ENCODE measurements at regions not wholly inside any gene's neighbourhood (a gene's known extent, or its start where the extent isn't known, plus 50 kb on each side); places are given as distances from the start of the nearest gene placed in this dataset.
A peak's percentile ranks its signal among the peaks of the same experiment; 100 is the strongest.

DNA sequence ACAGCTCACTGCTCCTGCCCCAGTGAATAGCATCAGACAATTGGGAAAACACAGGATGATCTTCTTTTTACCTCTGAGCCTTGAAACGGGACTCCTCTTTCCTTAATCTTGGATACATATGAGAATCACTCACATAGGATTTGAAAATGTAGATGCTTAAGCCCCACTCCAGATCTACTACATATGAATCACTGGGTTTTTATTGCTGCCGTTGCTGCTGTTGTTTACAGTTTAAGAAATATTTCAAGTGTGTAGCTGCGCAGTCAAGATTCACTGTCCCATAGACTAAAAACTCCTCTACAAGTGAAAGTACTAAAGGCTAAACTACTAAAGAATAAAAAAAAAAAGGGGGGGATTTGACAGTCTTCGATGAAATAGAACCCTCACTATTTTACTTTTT is 765.9 kb downstream of the NTRK3 start:
- H3K27ac ChIP-seq = no peak overlapping the region
- no peak for TF ChIP-seq ZFX (IDR thresholded peaks at IDR 0.05)
- TF ChIP-seq, protein P1, sequence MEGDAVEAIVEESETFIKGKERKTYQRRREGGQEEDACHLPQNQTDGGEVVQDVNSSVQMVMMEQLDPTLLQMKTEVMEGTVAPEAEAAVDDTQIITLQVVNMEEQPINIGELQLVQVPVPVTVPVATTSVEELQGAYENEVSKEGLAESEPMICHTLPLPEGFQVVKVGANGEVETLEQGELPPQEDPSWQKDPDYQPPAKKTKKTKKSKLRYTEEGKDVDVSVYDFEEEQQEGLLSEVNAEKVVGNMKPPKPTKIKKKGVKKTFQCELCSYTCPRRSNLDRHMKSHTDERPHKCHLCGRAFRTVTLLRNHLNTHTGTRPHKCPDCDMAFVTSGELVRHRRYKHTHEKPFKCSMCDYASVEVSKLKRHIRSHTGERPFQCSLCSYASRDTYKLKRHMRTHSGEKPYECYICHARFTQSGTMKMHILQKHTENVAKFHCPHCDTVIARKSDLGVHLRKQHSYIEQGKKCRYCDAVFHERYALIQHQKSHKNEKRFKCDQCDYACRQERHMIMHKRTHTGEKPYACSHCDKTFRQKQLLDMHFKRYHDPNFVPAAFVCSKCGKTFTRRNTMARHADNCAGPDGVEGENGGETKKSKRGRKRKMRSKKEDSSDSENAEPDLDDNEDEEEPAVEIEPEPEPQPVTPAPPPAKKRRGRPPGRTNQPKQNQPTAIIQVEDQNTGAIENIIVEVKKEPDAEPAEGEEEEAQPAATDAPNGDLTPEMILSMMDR (conservative IDR thresholded peaks at IDR 0.05) = no peak

DNA sequence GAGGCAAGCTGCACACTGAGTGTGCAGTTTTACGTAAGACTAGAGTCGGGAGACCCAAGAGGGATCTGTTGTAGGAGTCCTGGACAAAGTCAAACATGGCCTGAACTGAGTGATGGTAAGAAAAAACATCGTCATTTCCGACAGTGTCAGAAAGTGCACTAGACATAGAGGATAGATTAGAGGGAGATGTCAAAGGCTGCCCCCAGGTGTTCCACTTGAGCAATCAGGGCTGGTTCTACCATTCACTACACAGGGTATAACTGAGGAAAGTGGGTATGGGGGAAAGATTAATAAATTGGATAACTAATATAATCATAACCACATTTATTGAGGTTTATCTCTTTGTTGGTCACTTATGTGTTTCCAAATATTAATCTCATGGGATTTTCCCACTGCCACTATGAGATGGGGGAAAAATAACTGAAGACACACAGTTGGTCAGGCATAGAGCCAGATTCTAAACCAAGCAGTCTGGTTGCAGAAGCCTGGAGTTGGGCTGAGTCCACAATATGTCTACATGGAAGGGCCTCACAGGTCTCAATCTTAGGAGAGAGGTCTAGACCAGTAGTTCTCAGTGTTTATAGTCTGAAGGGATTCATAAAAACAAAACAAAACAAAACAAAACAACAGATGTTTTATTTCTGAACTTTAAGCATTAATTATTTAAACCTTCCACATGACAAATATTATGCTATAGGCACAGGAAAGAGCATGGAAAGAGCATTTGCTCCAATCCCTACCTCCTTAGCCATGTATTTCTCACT is 766.5 kb downstream of the NTRK3 start:
- H3K27ac ChIP-seq = no peak overlapping the region
- TF ChIP-seq ZFX (IDR thresholded peaks at IDR 0.05) = no peak
- TF ChIP-seq, protein P1 (conservative IDR thresholded peaks at IDR 0.05) = 0 out of 2 replicates have a peak, but pooled peaks have one; percentile 4

DNA sequence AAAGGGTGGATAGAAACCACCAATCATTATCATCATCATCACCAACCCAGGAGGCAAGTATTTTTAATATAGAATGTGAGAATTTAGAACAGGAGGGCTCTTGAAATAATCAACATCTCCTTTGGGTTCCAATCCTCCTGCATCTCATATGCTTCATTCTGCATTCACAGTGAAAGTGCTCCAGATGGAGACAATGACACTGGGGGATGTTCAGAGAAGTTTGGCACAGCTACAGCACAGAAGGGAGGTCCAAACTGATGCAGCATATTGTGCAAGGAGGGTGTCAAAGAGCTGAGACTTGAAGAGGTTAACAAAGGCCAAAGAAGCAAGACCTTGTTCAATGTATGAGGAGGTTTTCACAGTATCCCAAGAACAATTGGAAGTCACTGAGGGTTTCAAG is 767.1 kb downstream of the NTRK3 start:
- TF ChIP-seq, protein P1 (conservative IDR thresholded peaks at IDR 0.05) = no peak
- TF ChIP-seq ZFX (IDR thresholded peaks at IDR 0.05) = no peak
- H3K27ac ChIP-seq = no peak overlapping the region

DNA sequence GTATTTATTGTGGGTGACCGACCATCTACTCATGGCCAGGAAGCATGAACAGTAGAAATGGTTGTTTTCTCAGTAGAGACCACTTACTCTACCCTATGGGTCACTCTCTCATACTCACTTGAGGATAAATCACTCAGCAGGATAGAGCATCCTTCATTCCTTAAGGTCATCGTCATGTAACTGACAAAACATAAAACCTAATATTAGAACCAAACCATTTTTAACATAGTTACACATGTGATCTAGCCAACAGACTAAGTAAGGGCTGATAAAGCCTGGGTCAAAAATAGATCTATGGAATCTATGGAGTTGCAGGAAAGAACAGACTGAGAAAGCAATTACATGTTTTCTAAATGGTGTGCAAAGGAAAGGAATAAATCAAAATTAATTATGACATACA is 769.1 kb downstream of the NTRK3 start:
- H3K27ac ChIP-seq = no peak overlapping the region
- TF ChIP-seq, protein P1 (conservative IDR thresholded peaks at IDR 0.05) = no peak
- TF ChIP-seq ZFX (IDR thresholded peaks at IDR 0.05) = no peak

DNA sequence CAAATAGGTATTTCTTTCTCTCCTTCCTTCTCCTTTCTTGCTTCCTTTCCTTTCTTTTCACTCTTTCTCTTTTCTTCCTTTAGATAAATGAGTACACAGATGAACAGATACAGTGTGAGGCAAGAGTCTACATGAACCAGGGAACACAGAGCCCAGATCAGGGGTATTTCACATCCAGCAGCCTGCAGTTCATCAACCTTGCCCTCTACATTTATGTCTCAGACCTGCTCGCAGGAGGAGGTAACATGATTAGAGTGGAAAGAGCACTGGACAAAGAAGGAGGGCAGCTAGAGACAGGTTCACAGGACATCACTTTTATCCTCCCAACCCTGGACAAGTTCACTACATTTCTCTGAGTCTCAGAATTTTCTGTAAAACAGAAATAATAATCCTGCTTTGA is 773.1 kb downstream of the NTRK3 start:
- no peak overlapping the region for H3K27ac ChIP-seq
- TF ChIP-seq, protein P1 (conservative IDR thresholded peaks at IDR 0.05) = no peak
- TF ChIP-seq ZFX (IDR thresholded peaks at IDR 0.05) = no peak

DNA sequence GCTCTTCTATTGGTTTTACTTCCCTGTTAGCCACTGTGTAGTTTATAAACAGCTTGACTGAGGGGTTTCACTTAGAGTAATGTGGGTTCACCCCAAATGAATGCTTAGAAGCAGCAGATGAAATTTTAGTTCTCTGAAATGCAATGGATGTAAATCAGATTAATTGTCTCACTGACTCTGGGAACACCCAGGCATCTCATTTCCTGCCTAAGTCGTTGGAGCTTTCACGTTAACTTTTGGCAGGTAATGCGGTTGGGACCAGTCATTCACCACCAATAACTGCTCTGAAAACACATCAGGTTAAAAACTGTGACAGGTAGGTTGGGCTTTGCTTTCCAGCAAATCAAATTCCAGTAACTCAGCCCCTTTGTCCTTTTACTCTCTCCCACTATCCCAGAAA is 775.4 kb downstream of the NTRK3 start:
- TF ChIP-seq, protein P1 (conservative IDR thresholded peaks at IDR 0.05) = no peak
- no peak for TF ChIP-seq ZFX (IDR thresholded peaks at IDR 0.05)
- H3K27ac ChIP-seq = no peak overlapping the region

DNA sequence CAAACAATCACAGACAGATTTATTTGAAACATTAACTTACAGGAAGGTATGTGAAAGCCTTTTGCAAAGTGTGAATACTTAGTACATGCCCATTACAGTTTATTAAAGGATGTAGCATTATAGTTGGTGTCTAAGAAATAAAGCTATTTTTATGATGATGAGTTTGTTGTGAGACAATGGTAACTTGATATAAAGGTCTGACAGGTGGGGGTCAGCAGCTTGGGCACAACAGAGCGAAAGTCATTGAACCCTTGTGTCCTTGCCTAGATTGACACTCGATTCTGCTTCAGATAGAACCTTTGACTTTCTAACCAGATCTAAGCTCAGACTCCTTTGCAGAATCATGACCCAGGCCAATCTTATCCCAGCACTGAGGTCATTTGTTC is 777.9 kb downstream of the NTRK3 start:
- no peak for TF ChIP-seq ZFX (IDR thresholded peaks at IDR 0.05)
- TF ChIP-seq, protein P1 (conservative IDR thresholded peaks at IDR 0.05) = no peak
- no peak overlapping the region for H3K27ac ChIP-seq

Data from C4-2B (cell line).